C4-2B (cell line): ENCODE measurements at regions not wholly inside any gene's neighbourhood (a gene's known extent, or its start where the extent isn't known, plus 50 kb on each side); places are given as distances from the start of the nearest gene placed in this dataset.

Experiments used
- H3K27ac ChIP-seq: fragments of 450-650 bp; 2 replicates; pipeline ENCODE4 v1.5.1; 2017
- ZFX ChIP-seq: fragments of 450-650 bp; IDR thresholded peaks from 2 replicates; pipeline ENCODE4 v1.6.1; 2017
- TF ChIP-seq, protein P1 (sequence below): fragments of 450-650 bp; conservative IDR thresholded peaks from 2 replicates; pipeline ENCODE4 v1.5.1; 2017; ENCODE audit warnings: mild to moderate bottlenecking

DNA sequence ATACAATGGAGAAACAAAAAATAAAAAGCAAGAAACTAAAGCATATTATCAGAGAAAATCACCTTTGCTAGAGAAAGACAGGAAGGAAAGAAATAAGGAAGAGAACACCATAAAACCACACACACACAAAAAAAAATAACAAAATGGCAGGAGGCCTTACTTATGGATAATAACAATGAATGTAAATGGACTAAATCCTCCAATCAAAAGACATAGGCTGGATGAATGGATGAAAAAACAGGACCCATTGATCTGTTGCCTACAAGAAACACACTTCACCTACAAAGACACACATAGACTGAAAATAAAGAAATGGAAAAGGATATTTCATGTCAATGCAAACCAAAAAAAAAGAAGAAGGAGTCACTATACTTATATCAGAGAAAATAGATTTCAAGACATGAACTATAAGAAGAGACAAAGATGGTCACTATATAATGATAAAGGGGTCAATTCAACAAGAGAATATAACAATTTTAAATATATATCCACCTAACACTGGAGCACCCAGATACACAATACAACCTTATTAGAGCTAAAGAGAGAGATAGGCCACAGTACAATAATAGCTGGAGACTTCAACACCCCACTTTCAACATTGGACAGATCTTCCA, 693.6 kb downstream of the HACE1 start:
- TF ChIP-seq ZFX, result no peak
- TF ChIP-seq, protein P1, sequence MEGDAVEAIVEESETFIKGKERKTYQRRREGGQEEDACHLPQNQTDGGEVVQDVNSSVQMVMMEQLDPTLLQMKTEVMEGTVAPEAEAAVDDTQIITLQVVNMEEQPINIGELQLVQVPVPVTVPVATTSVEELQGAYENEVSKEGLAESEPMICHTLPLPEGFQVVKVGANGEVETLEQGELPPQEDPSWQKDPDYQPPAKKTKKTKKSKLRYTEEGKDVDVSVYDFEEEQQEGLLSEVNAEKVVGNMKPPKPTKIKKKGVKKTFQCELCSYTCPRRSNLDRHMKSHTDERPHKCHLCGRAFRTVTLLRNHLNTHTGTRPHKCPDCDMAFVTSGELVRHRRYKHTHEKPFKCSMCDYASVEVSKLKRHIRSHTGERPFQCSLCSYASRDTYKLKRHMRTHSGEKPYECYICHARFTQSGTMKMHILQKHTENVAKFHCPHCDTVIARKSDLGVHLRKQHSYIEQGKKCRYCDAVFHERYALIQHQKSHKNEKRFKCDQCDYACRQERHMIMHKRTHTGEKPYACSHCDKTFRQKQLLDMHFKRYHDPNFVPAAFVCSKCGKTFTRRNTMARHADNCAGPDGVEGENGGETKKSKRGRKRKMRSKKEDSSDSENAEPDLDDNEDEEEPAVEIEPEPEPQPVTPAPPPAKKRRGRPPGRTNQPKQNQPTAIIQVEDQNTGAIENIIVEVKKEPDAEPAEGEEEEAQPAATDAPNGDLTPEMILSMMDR, result no peak
- H3K27ac ChIP-seq, result no peak overlapping the region

GRCh38 chr6:104162036-104162669, 697.6 kb downstream of the HACE1 start:
- H3K27ac ChIP-seq, result peak overlapping the region; percentile 9; the same call in 1 of the 2 replicates
- TF ChIP-seq ZFX, result no peak
- TF ChIP-seq, protein P1, result no peak

DNA sequence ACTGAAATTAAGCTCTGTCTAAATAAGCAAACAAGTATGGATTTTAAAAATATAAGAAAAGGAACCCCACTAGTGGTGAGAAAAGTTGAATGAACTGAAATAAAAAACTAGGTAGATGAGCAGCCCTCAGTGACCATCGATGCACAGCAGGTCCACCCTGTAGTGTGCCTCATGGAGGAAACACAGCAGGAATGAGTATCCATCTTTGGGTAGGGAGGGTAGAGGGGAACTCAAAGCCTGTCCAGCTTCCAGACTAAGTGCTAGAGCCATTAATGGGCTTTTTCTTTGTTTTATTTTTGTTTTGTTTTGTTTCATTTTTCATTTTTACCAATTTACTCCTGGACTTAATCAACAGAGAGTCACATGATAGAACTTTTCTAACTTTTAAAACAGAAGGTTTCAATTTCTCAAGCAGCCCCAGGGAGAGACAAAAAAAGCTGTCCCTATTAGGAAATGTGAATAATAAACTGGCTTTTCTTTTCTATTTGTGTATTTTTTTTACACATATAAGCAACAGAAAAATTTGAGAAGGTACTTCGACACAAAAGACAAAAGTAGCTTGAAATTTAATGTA, 700.6 kb downstream of the HACE1 start:
- TF ChIP-seq ZFX, result no peak
- TF ChIP-seq, protein P1, result no peak
- no peak overlapping the region for H3K27ac ChIP-seq

- TF ChIP-seq, protein P1, result no peak
- no peak for TF ChIP-seq ZFX
- no peak overlapping the region for H3K27ac ChIP-seq
Observed at GRCh38 chr6:104143757-104144156, 716.0 kb downstream of the HACE1 start.

- TF ChIP-seq, protein P1, result no peak
- TF ChIP-seq ZFX, result no peak
Observed at GRCh38 chr6:104134876-104135275, 724.8 kb downstream of the HACE1 start.

DNA sequence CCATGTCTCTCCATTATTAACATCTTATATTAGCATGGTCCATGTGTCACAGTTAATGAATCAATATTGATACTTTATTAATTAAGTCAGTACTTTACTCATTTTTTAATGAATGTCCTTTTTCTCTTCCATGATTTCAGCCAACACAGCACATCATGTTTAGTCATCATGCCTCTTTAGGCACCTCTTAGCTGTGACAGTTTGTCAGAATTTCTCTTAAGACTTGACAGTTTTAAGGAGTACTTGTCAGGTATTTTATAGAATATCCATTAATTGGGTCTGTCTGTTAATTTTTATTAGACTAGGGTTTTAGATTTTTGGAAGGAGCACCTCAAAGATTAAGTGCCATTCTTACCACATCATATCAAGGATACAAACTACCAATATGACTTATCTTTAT, 729.4 kb downstream of the HACE1 start:
- no peak overlapping the region for H3K27ac ChIP-seq
- no peak for TF ChIP-seq ZFX
- TF ChIP-seq, protein P1, result no peak

More at GRCh38 chr6:104134876-104135275, 724.8 kb downstream of the HACE1 start:
- H3K27ac ChIP-seq, result no peak overlapping the region

- H3K27ac ChIP-seq, result no peak overlapping the region
- TF ChIP-seq, protein P1, result no peak
- no peak for TF ChIP-seq ZFX
Observed at GRCh38 chr6:104126315-104127005, 733.3 kb downstream of the HACE1 start.
